ENCODE measurements at regions not wholly inside any gene's neighbourhood (a gene's known extent, or its start where the extent isn't known, plus 50 kb on each side); places are given as distances from the start of the nearest gene placed in this dataset.

- TF ChIP-seq CTCF (IDR thresholded peaks at IDR 0.05; ENCODE audit: low read length) (no peak), EZH2 (IDR thresholded peaks at IDR 0.05; ENCODE audit: borderline replicate concordance, low read length) (no peak)
Observed at GRCh38 chr5:9801908-9802307, 171.8 kb upstream of the TAS2R1 start.
